Natural killer cell (primary cell): ENCODE measurements at regions not wholly inside any gene's neighbourhood (a gene's known extent, or its start where the extent isn't known, plus 50 kb on each side); places are given as distances from the start of the nearest gene placed in this dataset.

Source experiments
- ATAC-seq, 3 donors: fragments of 150-1000 bp in 2 of 3; fragments of 200-7000 bp in 1 of 3; cut with Tn5 transposase; 1 replicate in 1 of 3; 2 replicates in 2 of 3; pipeline ENCODE4 v1.10.0; 2021; ENCODE audit warnings: mild to moderate bottlenecking in 2 of 3, moderate library complexity in 2 of 3
- DNase-seq, 2 donors: peaks; one replicate each; pipeline versions ENCODE4 v3.0.0 to v3.0.0-alpha.2; 2013 to 2021; ENCODE audit warnings: mixed read lengths in 1 of 2
- H3K27ac ChIP-seq: one replicate; pipeline ENCODE4 v1.5.1; 2013; ENCODE audit warnings: mild to moderate bottlenecking, low read length
- H3K27me3 ChIP-seq: one replicate; pipeline ENCODE4 v1.6.1; 2013; ENCODE audit warnings: low read length; ENCODE audit not compliant: control insufficient read depth, insufficient read depth
- H3K36me3 ChIP-seq: one replicate; pipeline ENCODE4 v1.6.1; 2013; ENCODE audit warnings: low read length; ENCODE audit not compliant: control insufficient read depth, insufficient read depth
- H3K4me1 ChIP-seq: one replicate; pipeline ENCODE4 v1.6.1; 2013; ENCODE audit warnings: low read length; ENCODE audit not compliant: control insufficient read depth, insufficient read depth
- H3K4me3 ChIP-seq: one replicate; pipeline ENCODE4 v1.5.1; 2013; ENCODE audit warnings: low read length
- H3K9me3 ChIP-seq: one replicate; pipeline ENCODE4 v1.6.1; 2013; ENCODE audit warnings: low read length; ENCODE audit not compliant: control insufficient read depth, insufficient read depth
- H3K27ac Mint-ChIP-seq, 2 donors: one replicate each; pipeline ENCODE4 v1.8.0; 2022; ENCODE audit warnings: mild to moderate bottlenecking in 2 of 2, mixed read lengths in 2 of 2, moderate library complexity in 1 of 2
- H3K27me3 Mint-ChIP-seq, 2 donors: one replicate each; pipeline ENCODE4 v1.8.0; 2022; ENCODE audit warnings: low read depth in 2 of 2, mixed read lengths in 2 of 2
- H3K36me3 Mint-ChIP-seq: one replicate; pipeline ENCODE4 v1.8.0; 2022; ENCODE audit warnings: mixed read lengths
- H3K4me1 Mint-ChIP-seq, 2 donors: one replicate each; pipeline ENCODE4 v1.8.0; 2022; ENCODE audit warnings: mixed read lengths in 2 of 2
- H3K4me3 Mint-ChIP-seq: one replicate; pipeline ENCODE4 v1.8.0; 2022; ENCODE audit warnings: mild to moderate bottlenecking, moderate library complexity, mixed read lengths
- H3K9me3 Mint-ChIP-seq, 2 donors: one replicate each; pipeline ENCODE4 v1.8.0; 2022; ENCODE audit warnings: mixed read lengths in 2 of 2
- WGBS: methylation state at CpG from one replicate; pipeline ENCODE4 v1.1.7; 2013; ENCODE audit warnings: missing lambda C conversion rate; ENCODE audit not compliant: insufficient coverage; 5-methylcytosine and 5-hydroxymethylcytosine counted together
- intact Hi-C: fragments of 100-400 bp; cut with micrococcal nuclease; formaldehyde crosslinking; loops from one replicate; pipeline ENCODE4 v1.14.2; 2022
- TF ChIP-seq, protein P1 (sequence below): fragments of 200-600 bp; IDR thresholded peaks from one replicate; pipeline ENCODE4 v1.8.0; 2022; ENCODE audit warnings: antibody characterized with exemption

DNA sequence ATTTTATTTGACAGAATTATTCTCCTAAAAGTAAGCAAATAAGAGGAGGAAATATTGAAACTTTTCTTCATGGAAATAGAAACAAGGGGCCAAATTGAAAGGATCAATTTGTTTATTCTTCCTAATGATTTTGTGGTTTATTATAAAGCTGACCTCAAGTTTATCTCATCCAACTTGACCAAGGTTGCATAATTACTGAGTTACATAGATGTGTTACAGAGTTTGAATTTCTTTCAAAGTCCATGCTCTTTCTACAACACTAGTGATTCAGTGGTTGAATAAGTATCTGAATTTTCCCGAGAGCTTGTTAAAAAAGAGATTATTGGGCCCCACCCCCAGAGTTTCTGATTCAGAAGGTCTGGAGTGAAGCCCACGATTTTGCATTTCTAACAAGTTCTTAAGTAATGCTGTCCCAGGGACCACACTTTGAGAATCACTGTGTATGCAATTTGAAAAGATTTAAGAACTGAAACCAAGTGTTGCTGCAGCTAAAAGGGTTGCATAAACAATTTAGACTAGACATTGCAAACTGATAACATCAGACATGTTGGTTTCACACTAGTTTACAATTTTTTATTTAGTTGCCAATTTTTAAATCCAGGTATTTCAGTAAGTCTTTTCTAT lies 485.7 kb upstream of the ANO5 start:
- Histone ChIP-seq H3K36me3 (no peaks in the 10 kb centered on the region), H3K27ac (no peak overlapping the region), H3K4me1 (no peaks in the 10 kb centered on the region), H3K9me3 (no peaks in the 10 kb centered on the region), H3K4me3 (no peak overlapping the region), H3K27me3 (no peaks in the 10 kb centered on the region)
- TF ChIP-seq, protein P1, sequence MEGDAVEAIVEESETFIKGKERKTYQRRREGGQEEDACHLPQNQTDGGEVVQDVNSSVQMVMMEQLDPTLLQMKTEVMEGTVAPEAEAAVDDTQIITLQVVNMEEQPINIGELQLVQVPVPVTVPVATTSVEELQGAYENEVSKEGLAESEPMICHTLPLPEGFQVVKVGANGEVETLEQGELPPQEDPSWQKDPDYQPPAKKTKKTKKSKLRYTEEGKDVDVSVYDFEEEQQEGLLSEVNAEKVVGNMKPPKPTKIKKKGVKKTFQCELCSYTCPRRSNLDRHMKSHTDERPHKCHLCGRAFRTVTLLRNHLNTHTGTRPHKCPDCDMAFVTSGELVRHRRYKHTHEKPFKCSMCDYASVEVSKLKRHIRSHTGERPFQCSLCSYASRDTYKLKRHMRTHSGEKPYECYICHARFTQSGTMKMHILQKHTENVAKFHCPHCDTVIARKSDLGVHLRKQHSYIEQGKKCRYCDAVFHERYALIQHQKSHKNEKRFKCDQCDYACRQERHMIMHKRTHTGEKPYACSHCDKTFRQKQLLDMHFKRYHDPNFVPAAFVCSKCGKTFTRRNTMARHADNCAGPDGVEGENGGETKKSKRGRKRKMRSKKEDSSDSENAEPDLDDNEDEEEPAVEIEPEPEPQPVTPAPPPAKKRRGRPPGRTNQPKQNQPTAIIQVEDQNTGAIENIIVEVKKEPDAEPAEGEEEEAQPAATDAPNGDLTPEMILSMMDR: no peak
- peaks cover 10 to 12% of the 10 kb centered on the region in 2 donors for H3K9me3 Mint-ChIP-seq
- DNase-seq (no peak), ATAC-seq (no peak)
- 39% methylated on average over 2 of the region's 2 CpGs for WGBS
- no peak overlapping the region for H3K27ac Mint-ChIP-seq
- no peak overlapping the region for H3K4me3 Mint-ChIP-seq
- H3K36me3 Mint-ChIP-seq: no peaks in the 10 kb centered on the region
- intact Hi-C loops: no loop called here
- no peaks in the 10 kb centered on the region for H3K4me1 Mint-ChIP-seq
- H3K27me3 Mint-ChIP-seq: no peaks in the 10 kb centered on the region

DNA sequence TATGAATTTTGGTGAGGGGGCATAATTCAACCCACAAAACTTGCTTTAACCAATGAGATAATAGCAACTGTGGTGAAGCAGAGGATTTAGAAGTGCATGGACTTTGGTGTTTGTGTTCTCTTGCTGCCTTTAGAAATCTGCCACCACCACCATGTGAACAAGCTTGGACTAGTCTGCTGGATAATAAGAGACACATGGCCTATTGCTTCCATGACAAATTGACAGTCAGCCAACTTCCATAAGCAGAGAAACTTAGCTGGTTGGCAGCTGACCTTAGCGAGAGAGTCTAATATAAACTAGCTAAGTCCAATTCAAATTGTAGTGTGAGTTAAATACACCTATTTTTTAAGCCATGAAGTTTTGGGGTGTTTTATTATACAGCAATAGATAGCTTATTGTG lies 482.1 kb upstream of the ANO5 start:
- Histone ChIP-seq H3K27me3 (no peaks in the 10 kb centered on the region), H3K4me1 (no peaks in the 10 kb centered on the region), H3K9me3 (no peaks in the 10 kb centered on the region), H3K27ac (no peak overlapping the region), H3K4me3 (no peak overlapping the region), H3K36me3 (no peaks in the 10 kb centered on the region)
- Mint-ChIP-seq H3K27ac (no peak overlapping the region), H3K4me1 (no peaks in the 10 kb centered on the region), H3K9me3 (peaks cover 10 to 14% of the 10 kb centered on the region in 2 donors), H3K36me3 (peaks cover 6% of the 10 kb centered on the region), H3K27me3 (no peaks in the 10 kb centered on the region), H3K4me3 (no peak overlapping the region)
- no CpG with 5 or more reads among the region's 1 CpG for WGBS
- intact Hi-C loops: no loop called here
- ATAC-seq (no peak), DNase-seq (no peak)
- TF ChIP-seq, protein P1: no peak

DNA sequence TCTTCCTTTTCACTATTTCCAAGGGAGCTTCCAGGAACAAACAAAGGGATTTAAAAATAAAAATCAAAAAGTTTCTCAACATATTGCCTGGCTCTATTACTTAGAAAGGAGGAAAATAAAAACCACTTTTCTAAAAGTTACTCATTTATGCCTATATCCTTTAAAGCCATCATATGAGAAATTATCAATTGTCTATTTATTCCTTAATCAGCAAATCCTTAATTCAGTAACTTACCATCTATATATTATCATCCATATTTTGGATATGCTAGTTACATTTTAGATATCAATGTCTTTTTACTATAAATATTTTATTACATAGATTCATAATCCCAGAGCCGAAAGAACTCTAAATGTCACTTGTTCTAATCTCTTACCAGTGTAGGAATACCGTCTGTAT lies 481.5 kb upstream of the ANO5 start:
- Mint-ChIP-seq H3K27ac (no peak overlapping the region), H3K27me3 (no peaks in the 10 kb centered on the region), H3K9me3 (peaks cover 10 to 14% of the 10 kb centered on the region in 2 donors), H3K4me3 (no peak overlapping the region), H3K36me3 (peaks cover 6% of the 10 kb centered on the region), H3K4me1 (no peaks in the 10 kb centered on the region)
- Histone ChIP-seq H3K27ac (no peak overlapping the region), H3K4me3 (no peak overlapping the region), H3K4me1 (no peaks in the 10 kb centered on the region), H3K36me3 (no peaks in the 10 kb centered on the region), H3K9me3 (no peaks in the 10 kb centered on the region), H3K27me3 (no peaks in the 10 kb centered on the region)
- intact Hi-C loops: no loop called here
- DNase-seq: no peak
- TF ChIP-seq, protein P1: no peak
- 92% methylated on average over 2 of the region's 2 CpGs for WGBS
- no peak for ATAC-seq

DNA sequence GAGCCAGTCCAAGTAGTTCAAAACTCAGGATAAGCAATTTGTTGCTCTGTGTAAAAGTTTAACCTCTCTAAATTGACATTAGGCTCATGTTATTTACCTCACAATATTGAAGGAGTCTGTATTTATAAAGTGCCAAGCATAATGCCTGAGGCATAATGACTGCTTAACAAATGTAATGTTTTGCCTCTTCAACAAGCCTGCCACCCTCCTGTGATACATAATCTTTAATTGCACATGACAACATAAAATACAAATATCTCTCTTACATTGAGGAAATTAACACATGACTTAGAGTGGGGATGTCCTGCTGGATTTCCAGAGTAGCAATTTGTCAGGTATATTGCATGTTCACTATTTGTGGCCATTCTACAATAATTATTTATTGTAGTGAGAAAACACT lies 469.2 kb upstream of the ANO5 start:
- H3K36me3 ChIP-seq: no peaks in the 10 kb centered on the region
- no peak for ATAC-seq
- no peak overlapping the region for H3K4me3 ChIP-seq
- no peak overlapping the region for H3K27ac ChIP-seq
- no peaks in the 10 kb centered on the region for H3K4me1 ChIP-seq
- H3K27me3 ChIP-seq: no peaks in the 10 kb centered on the region
- Mint-ChIP-seq H3K4me1 (no peaks in the 10 kb centered on the region), H3K36me3 (peaks cover 6% of the 10 kb centered on the region), H3K9me3 (peaks cover 11 to 12% of the 10 kb centered on the region in 2 donors), H3K27ac (no peak overlapping the region), H3K4me3 (no peak overlapping the region), H3K27me3 (no peaks in the 10 kb centered on the region)
- H3K9me3 ChIP-seq: peaks cover 3% of the 10 kb centered on the region
- intact Hi-C loops: no loop called here
- DNase-seq: no peak
- TF ChIP-seq, protein P1: no peak
